ENCODE measurements at regions not wholly inside any gene's neighbourhood (a gene's known extent, or its start where the extent isn't known, plus 50 kb on each side); places are given as distances from the start of the nearest gene placed in this dataset.

DNA sequence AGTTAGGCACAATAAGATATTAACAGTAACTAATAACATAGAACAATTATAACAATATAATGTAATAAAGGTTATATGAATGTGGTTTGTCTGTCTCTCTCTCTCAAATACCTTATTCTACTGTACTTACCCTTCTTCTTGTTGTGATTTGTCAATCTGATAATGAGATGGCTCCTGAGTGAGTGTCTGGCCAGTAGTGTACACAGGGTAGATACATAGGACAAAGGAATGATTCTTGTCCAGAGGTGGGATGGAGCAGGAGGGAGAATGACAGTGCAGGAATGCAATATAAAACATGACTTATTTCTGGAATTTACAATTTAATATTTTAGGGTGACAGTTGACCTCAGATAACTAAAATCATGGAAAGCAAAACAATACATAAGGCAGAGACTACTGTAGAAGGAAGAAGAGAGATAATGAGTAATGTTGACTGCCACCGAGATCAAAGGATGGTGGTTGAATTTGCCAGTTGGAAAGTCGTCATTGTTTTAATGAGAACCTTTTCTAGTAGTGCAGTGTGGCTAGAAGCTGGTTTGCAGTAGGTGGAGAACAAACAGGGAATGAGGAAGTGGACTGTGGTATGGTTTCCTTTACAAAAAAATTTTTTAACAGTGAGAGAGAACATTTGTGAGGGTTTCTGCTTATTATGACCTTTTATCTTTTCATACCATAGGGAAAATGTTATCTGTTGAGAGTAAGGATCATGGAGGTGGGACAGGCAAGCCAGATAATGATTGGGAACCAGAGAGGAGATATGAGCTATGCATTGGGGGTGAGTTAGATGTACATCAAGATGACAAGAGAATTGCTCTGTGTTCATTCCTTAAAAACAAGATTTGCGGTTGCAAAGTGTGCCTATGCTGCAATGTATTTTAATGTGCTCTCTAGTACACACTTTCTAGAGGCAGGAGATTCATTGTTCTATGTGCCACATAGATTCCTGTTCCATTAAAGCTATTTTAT, 458.3 kb downstream of the BTG1 start:
- TF ChIP-seq, protein P1, sequence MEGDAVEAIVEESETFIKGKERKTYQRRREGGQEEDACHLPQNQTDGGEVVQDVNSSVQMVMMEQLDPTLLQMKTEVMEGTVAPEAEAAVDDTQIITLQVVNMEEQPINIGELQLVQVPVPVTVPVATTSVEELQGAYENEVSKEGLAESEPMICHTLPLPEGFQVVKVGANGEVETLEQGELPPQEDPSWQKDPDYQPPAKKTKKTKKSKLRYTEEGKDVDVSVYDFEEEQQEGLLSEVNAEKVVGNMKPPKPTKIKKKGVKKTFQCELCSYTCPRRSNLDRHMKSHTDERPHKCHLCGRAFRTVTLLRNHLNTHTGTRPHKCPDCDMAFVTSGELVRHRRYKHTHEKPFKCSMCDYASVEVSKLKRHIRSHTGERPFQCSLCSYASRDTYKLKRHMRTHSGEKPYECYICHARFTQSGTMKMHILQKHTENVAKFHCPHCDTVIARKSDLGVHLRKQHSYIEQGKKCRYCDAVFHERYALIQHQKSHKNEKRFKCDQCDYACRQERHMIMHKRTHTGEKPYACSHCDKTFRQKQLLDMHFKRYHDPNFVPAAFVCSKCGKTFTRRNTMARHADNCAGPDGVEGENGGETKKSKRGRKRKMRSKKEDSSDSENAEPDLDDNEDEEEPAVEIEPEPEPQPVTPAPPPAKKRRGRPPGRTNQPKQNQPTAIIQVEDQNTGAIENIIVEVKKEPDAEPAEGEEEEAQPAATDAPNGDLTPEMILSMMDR (IDR thresholded peaks at IDR 0.05) = no peak
- no peak for TF ChIP-seq POLR2A (IDR thresholded peaks at IDR 0.05)

Data from right lobe of liver (tissue), 4 donors.